ENCODE measurements at regions not wholly inside any gene's neighbourhood (a gene's known extent, or its start where the extent isn't known, plus 50 kb on each side); places are given as distances from the start of the nearest gene placed in this dataset.

- H2BK12ac ChIP-seq (ENCODE audit: low read length): no peak overlapping the region
- no peak overlapping the region for H2AFZ ChIP-seq (ENCODE audit: insufficient read depth, low read length, poor library complexity)
- no peak for DNase-seq
Observed at GRCh38 chr21:24150753-24151152, 1456.5 kb downstream of the MRPL39 start.

GRCh38 chr21:24148461-24148860, 1458.8 kb downstream of the MRPL39 start:
- Histone ChIP-seq H3K79me1 (ENCODE audit: low read length) (no peaks in the 10 kb centered on the region), H3K27me3 (ENCODE audit: insufficient read depth, low read length) (no peaks in the 10 kb centered on the region), H3K23ac (ENCODE audit: low read length) (no peak overlapping the region), H2BK12ac (ENCODE audit: low read length) (no peak overlapping the region), H3K9me3 (ENCODE audit: insufficient read depth, low read depth, low read length) (no peaks in the 10 kb centered on the region), H3K4me3 (ENCODE audit: low read depth, low read length) (no peak overlapping the region), H2BK120ac (ENCODE audit: insufficient read depth, low read length, poor library complexity) (no peak overlapping the region), H3K4me1 (ENCODE audit: control insufficient read depth in 1 of 2, insufficient read depth in 2 of 2, low read length in 2 of 2) (no peaks in the 10 kb centered on the region), H4K91ac (ENCODE audit: low read depth, low read length) (no peak overlapping the region), H2AFZ (ENCODE audit: insufficient read depth, low read length, poor library complexity) (no peak overlapping the region), H3K4me2 (ENCODE audit: low read length) (no peak overlapping the region), H4K8ac (ENCODE audit: low read depth, low read length) (no peak overlapping the region), H3K18ac (ENCODE audit: low read length) (no peak overlapping the region), H3K36me3 (ENCODE audit: control insufficient read depth in 1 of 2, insufficient read depth in 2 of 2, low read length in 2 of 2) (no peaks in the 10 kb centered on the region), H3K9ac (ENCODE audit: low read length) (no peak overlapping the region), H3K27ac (ENCODE audit: low read depth, low read length) (no peak overlapping the region), H2AK5ac (ENCODE audit: low read length) (no peak overlapping the region), H4K12ac (ENCODE audit: low read depth, low read length) (no peak overlapping the region), H2BK5ac (ENCODE audit: low read depth, low read length, poor library complexity) (no peak overlapping the region), H3K4ac (ENCODE audit: low read depth, low read length) (no peak overlapping the region), H3K14ac (ENCODE audit: low read length) (no peak overlapping the region), H3K79me2 (ENCODE audit: control insufficient read depth, insufficient read depth, low read length, poor library complexity) (no peaks in the 10 kb centered on the region)
- DNase-seq: no peak
- no CpG with 5 or more reads among the region's 2 CpGs for WGBS (ENCODE audit: extremely low coverage, insufficient coverage, insufficient read length)

More at GRCh38 chr21:24150753-24151152, 1456.5 kb downstream of the MRPL39 start:
- Histone ChIP-seq H3K9ac (ENCODE audit: low read length) (no peak overlapping the region), H2AK5ac (ENCODE audit: low read length) (no peak overlapping the region), H3K18ac (ENCODE audit: low read length) (no peak overlapping the region), H3K27me3 (ENCODE audit: insufficient read depth, low read length) (no peaks in the 10 kb centered on the region), H2BK120ac (ENCODE audit: insufficient read depth, low read length, poor library complexity) (no peak overlapping the region), H3K36me3 (ENCODE audit: control insufficient read depth in 1 of 2, insufficient read depth in 2 of 2, low read length in 2 of 2) (no peaks in the 10 kb centered on the region), H3K27ac (ENCODE audit: low read depth, low read length) (no peak overlapping the region), H4K8ac (ENCODE audit: low read depth, low read length) (no peak overlapping the region), H3K79me1 (ENCODE audit: low read length) (no peaks in the 10 kb centered on the region), H2BK5ac (ENCODE audit: low read depth, low read length, poor library complexity) (no peak overlapping the region), H4K12ac (ENCODE audit: low read depth, low read length) (no peak overlapping the region), H3K4me2 (ENCODE audit: low read length) (no peak overlapping the region), H3K4me1 (ENCODE audit: control insufficient read depth in 1 of 2, insufficient read depth in 2 of 2, low read length in 2 of 2) (no peaks in the 10 kb centered on the region), H3K79me2 (ENCODE audit: control insufficient read depth, insufficient read depth, low read length, poor library complexity) (no peaks in the 10 kb centered on the region), H3K4ac (ENCODE audit: low read depth, low read length) (no peak overlapping the region), H3K14ac (ENCODE audit: low read length) (no peak overlapping the region), H3K9me3 (ENCODE audit: insufficient read depth, low read depth, low read length) (no peaks in the 10 kb centered on the region), H3K4me3 (ENCODE audit: low read depth, low read length) (no peak overlapping the region), H4K91ac (ENCODE audit: low read depth, low read length) (no peak overlapping the region), H3K23ac (ENCODE audit: low read length) (no peak overlapping the region)
- no CpG with 5 or more reads among the region's 1 CpG for WGBS (ENCODE audit: extremely low coverage, insufficient coverage, insufficient read length)

- Histone ChIP-seq H4K8ac (ENCODE audit: low read depth, low read length) (no peak overlapping the region), H3K14ac (ENCODE audit: low read length) (no peak overlapping the region), H2BK12ac (ENCODE audit: low read length) (no peak overlapping the region), H3K27me3 (ENCODE audit: insufficient read depth, low read length) (no peaks in the 10 kb centered on the region), H3K18ac (ENCODE audit: low read length) (no peak overlapping the region), H3K4me1 (ENCODE audit: control insufficient read depth in 1 of 2, insufficient read depth in 2 of 2, low read length in 2 of 2) (no peaks in the 10 kb centered on the region), H2BK120ac (ENCODE audit: insufficient read depth, low read length, poor library complexity) (no peak overlapping the region), H4K91ac (ENCODE audit: low read depth, low read length) (no peak overlapping the region), H3K4me3 (ENCODE audit: low read depth, low read length) (no peak overlapping the region), H3K23ac (ENCODE audit: low read length) (no peak overlapping the region), H2AK5ac (ENCODE audit: low read length) (no peak overlapping the region), H2AFZ (ENCODE audit: insufficient read depth, low read length, poor library complexity) (no peak overlapping the region), H3K27ac (ENCODE audit: low read depth, low read length) (no peak overlapping the region), H4K12ac (ENCODE audit: low read depth, low read length) (no peak overlapping the region), H3K36me3 (ENCODE audit: control insufficient read depth in 1 of 2, insufficient read depth in 2 of 2, low read length in 2 of 2) (no peaks in the 10 kb centered on the region), H3K79me1 (ENCODE audit: low read length) (no peaks in the 10 kb centered on the region), H3K9me3 (ENCODE audit: insufficient read depth, low read depth, low read length) (no peaks in the 10 kb centered on the region), H3K4me2 (ENCODE audit: low read length) (no peak overlapping the region), H3K79me2 (ENCODE audit: control insufficient read depth, insufficient read depth, low read length, poor library complexity) (no peaks in the 10 kb centered on the region), H2BK5ac (ENCODE audit: low read depth, low read length, poor library complexity) (no peak overlapping the region), H3K4ac (ENCODE audit: low read depth, low read length) (no peak overlapping the region), H3K9ac (ENCODE audit: low read length) (no peak overlapping the region)
- WGBS (ENCODE audit: extremely low coverage, insufficient coverage, insufficient read length): no CpG with 5 or more reads among the region's 3 CpGs
- DNase-seq: no peak
Observed at GRCh38 chr21:24147674-24148073, 1459.6 kb downstream of the MRPL39 start.

- Histone ChIP-seq H2BK120ac (ENCODE audit: insufficient read depth, low read length, poor library complexity) (no peak overlapping the region), H3K9ac (ENCODE audit: low read length) (no peak overlapping the region), H4K12ac (ENCODE audit: low read depth, low read length) (no peak overlapping the region), H3K27ac (ENCODE audit: low read depth, low read length) (no peak overlapping the region), H3K4me1 (ENCODE audit: control insufficient read depth in 1 of 2, insufficient read depth in 2 of 2, low read length in 2 of 2) (no peaks in the 10 kb centered on the region), H3K79me1 (ENCODE audit: low read length) (no peaks in the 10 kb centered on the region), H3K9me3 (ENCODE audit: insufficient read depth, low read depth, low read length) (no peaks in the 10 kb centered on the region), H3K4ac (ENCODE audit: low read depth, low read length) (no peak overlapping the region), H2BK5ac (ENCODE audit: low read depth, low read length, poor library complexity) (no peak overlapping the region), H2AK5ac (ENCODE audit: low read length) (no peak overlapping the region), H3K36me3 (ENCODE audit: control insufficient read depth in 1 of 2, insufficient read depth in 2 of 2, low read length in 2 of 2) (no peaks in the 10 kb centered on the region), H2AFZ (ENCODE audit: insufficient read depth, low read length, poor library complexity) (no peak overlapping the region), H4K8ac (ENCODE audit: low read depth, low read length) (no peak overlapping the region), H3K79me2 (ENCODE audit: control insufficient read depth, insufficient read depth, low read length, poor library complexity) (no peaks in the 10 kb centered on the region), H3K4me2 (ENCODE audit: low read length) (no peak overlapping the region), H2BK12ac (ENCODE audit: low read length) (no peak overlapping the region), H3K18ac (ENCODE audit: low read length) (no peak overlapping the region), H3K23ac (ENCODE audit: low read length) (no peak overlapping the region), H3K4me3 (ENCODE audit: low read depth, low read length) (no peak overlapping the region), H3K14ac (ENCODE audit: low read length) (no peak overlapping the region), H4K91ac (ENCODE audit: low read depth, low read length) (no peak overlapping the region), H3K27me3 (ENCODE audit: insufficient read depth, low read length) (no peaks in the 10 kb centered on the region)
- no peak for DNase-seq
- no CpG with 5 or more reads among the region's 1 CpG for WGBS (ENCODE audit: extremely low coverage, insufficient coverage, insufficient read length)
Observed at GRCh38 chr21:24131056-24131455, 1476.2 kb downstream of the MRPL39 start.
